BLaER1 treated with 17β-estradiol and CSF1 and Interleukin-3, amounts not matched to agents 10 nM and 100 nM (cell line): ENCODE measurements at regions not wholly inside any gene's neighbourhood (a gene's known extent, or its start where the extent isn't known, plus 50 kb on each side); places are given as distances from the start of the nearest gene placed in this dataset.

ENCODE experiments used
- H3K27ac ChIP-seq, 11 experiments: shearing (Covaris generic); formaldehyde crosslinking; 2 replicates each; pipeline ENCODE4 v1.8.1; 2022
- H3K27me3 ChIP-seq, 11 experiments: shearing (Covaris generic); formaldehyde crosslinking; 2 replicates each; pipeline ENCODE4 v1.8.1; 2022
- H3K36me3 ChIP-seq, 11 experiments: shearing (Covaris generic); formaldehyde crosslinking; 2 replicates each; pipeline ENCODE4 v1.8.1; 2022
- H3K4me1 ChIP-seq, 10 experiments: shearing (Covaris generic); formaldehyde crosslinking; 2 replicates each; pipeline ENCODE4 v1.8.1; 2022
- H3K4me2 ChIP-seq, 11 experiments: shearing (Covaris generic); formaldehyde crosslinking; 2 replicates each; pipeline ENCODE4 v1.8.1; 2022
- H3K4me3 ChIP-seq, 10 experiments: shearing (Covaris generic); formaldehyde crosslinking; 2 replicates each; pipeline ENCODE4 v1.8.1; 2022
- H3K9ac ChIP-seq, 11 experiments: shearing (Covaris generic); formaldehyde crosslinking; 2 replicates each; pipeline ENCODE4 v1.8.1; 2022
- H3K9me3 ChIP-seq, 11 experiments: shearing (Covaris generic); formaldehyde crosslinking; replicated peaks in 1 of 11; 2 replicates each; pipeline ENCODE4 v1.8.1; 2022
- H4K20me1 ChIP-seq, 11 experiments: shearing (Covaris generic); formaldehyde crosslinking; 2 replicates each; pipeline ENCODE4 v1.8.1; 2022
- Cebpa-rat ChIP-seq, 11 experiments: shearing (Covaris generic); IDR thresholded peaks; 2 replicates each; pipeline ENCODE4 v1.8.1; 2022

- Histone ChIP-seq H3K4me2 (peak overlapping the region; percentile 46 to 81 (median 70)), H3K9ac (peak overlapping the region in 1 of 11 experiments; percentile 12; a peak in 2 of 22 replicates), H3K9me3 (no peaks in the 10 kb centered on the region), H3K27ac (peak overlapping the region in 8 of 11 experiments; percentile 29 to 72 (median 46); a peak in 11 of 22 replicates), H3K4me1 (peaks cover 20 to 28% (median 24%) of the 10 kb centered on the region in 10 experiments), H3K36me3 (no peaks in the 10 kb centered on the region), H4K20me1 (no peaks in the 10 kb centered on the region), H3K4me3 (no peak overlapping the region), H3K27me3 (no peaks in the 10 kb centered on the region)
- TF ChIP-seq Cebpa-rat (IDR thresholded peaks at IDR 0.05): no peak
Measured at GRCh38 chr5:87899208-87899661, 369.4 kb downstream of the TMEM161B start.

GRCh38 chr5:87898574-87898973 lies 370.1 kb downstream of the TMEM161B start:
- Histone ChIP-seq H3K4me2 (peak overlapping the region in 3 of 11 experiments; percentile 59 to 78 (median 70); a peak in 5 of 22 replicates), H3K27me3 (no peaks in the 10 kb centered on the region), H4K20me1 (no peaks in the 10 kb centered on the region), H3K9me3 (no peaks in the 10 kb centered on the region), H3K9ac (no peak overlapping the region), H3K4me1 (peaks cover 20 to 28% (median 24%) of the 10 kb centered on the region in 10 experiments), H3K4me3 (no peak overlapping the region), H3K27ac (no peak overlapping the region), H3K36me3 (no peaks in the 10 kb centered on the region)
- no peak for TF ChIP-seq Cebpa-rat (IDR thresholded peaks at IDR 0.05)

GRCh38 chr5:87888139-87888538 lies 380.5 kb downstream of the TMEM161B start:
- Histone ChIP-seq H3K4me3 (no peak overlapping the region), H4K20me1 (no peaks in the 10 kb centered on the region), H3K27me3 (no peaks in the 10 kb centered on the region), H3K4me2 (no peak overlapping the region), H3K9ac (no peak overlapping the region), H3K27ac (no peak overlapping the region), H3K36me3 (no peaks in the 10 kb centered on the region), H3K9me3 (no peaks in the 10 kb centered on the region), H3K4me1 (no peaks in the 10 kb centered on the region)
- TF ChIP-seq Cebpa-rat (IDR thresholded peaks at IDR 0.05): no peak

- no peaks in the 10 kb centered on the region for H3K4me1 ChIP-seq
- no peaks in the 10 kb centered on the region for H3K36me3 ChIP-seq
- no peak overlapping the region for H3K4me2 ChIP-seq
- no peak overlapping the region for H3K4me3 ChIP-seq
- H3K27ac ChIP-seq: no peak overlapping the region
- no peak overlapping the region for H3K9ac ChIP-seq
- H4K20me1 ChIP-seq: no peaks in the 10 kb centered on the region
- no peaks in the 10 kb centered on the region for H3K27me3 ChIP-seq
- H3K9me3 ChIP-seq: no peaks in the 10 kb centered on the region
- TF ChIP-seq Cebpa-rat (IDR thresholded peaks at IDR 0.05): no peak
Measured at GRCh38 chr5:87887247-87887646, 381.4 kb downstream of the TMEM161B start.

GRCh38 chr5:87886164-87886563 lies 382.5 kb downstream of the TMEM161B start:
- no peak for TF ChIP-seq Cebpa-rat (IDR thresholded peaks at IDR 0.05)
- Histone ChIP-seq H4K20me1 (no peaks in the 10 kb centered on the region), H3K9me3 (peaks cover 0 to 6% (median 0%) of the 10 kb centered on the region in 11 experiments; a peak in 3 of 22 replicates), H3K4me2 (no peak overlapping the region), H3K27ac (no peak overlapping the region), H3K36me3 (no peaks in the 10 kb centered on the region), H3K9ac (no peak overlapping the region), H3K27me3 (no peaks in the 10 kb centered on the region), H3K4me1 (no peaks in the 10 kb centered on the region), H3K4me3 (no peak overlapping the region)

- TF ChIP-seq Cebpa-rat (IDR thresholded peaks at IDR 0.05): no peak
- Histone ChIP-seq H3K4me3 (no peak overlapping the region), H3K4me2 (no peak overlapping the region), H4K20me1 (no peaks in the 10 kb centered on the region), H3K27me3 (no peaks in the 10 kb centered on the region), H3K27ac (no peak overlapping the region), H3K9me3 (peaks cover 0 to 9% (median 0%) of the 10 kb centered on the region in 11 experiments; a peak in 4 of 22 replicates), H3K4me1 (no peaks in the 10 kb centered on the region), H3K9ac (no peak overlapping the region), H3K36me3 (no peaks in the 10 kb centered on the region)
Measured at GRCh38 chr5:87885758-87886157, 382.9 kb downstream of the TMEM161B start.

GRCh38 chr5:87877495-87877894 lies 391.1 kb downstream of the TMEM161B start:
- no peak for TF ChIP-seq Cebpa-rat (IDR thresholded peaks at IDR 0.05)
- no peaks in the 10 kb centered on the region for H3K27me3 ChIP-seq
- H4K20me1 ChIP-seq: no peaks in the 10 kb centered on the region
- H3K4me3 ChIP-seq: no peak overlapping the region
- H3K36me3 ChIP-seq: no peaks in the 10 kb centered on the region
- H3K9ac ChIP-seq: no peak overlapping the region
- H3K4me1 ChIP-seq: peaks cover 0 to 13% (median 0%) of the 10 kb centered on the region in 10 experiments; a peak in 4 of 20 replicates
- 0 out of 22 replicates have a peak overlapping the region, but pooled peaks of 1 of the 11 experiments have one; percentile 41 for H3K27ac ChIP-seq
- peak overlapping the region in 3 of 11 experiments; percentile 33 to 66 (median 41); a peak in 3 of 22 replicates for H3K4me2 ChIP-seq
- peaks cover 0 to 14% (median 0%) of the 10 kb centered on the region in 11 experiments; a peak in 4 of 22 replicates for H3K9me3 ChIP-seq

GRCh38 chr5:87877023-87877422 lies 391.6 kb downstream of the TMEM161B start:
- Histone ChIP-seq H3K4me3 (no peak overlapping the region), H3K4me2 (peak overlapping the region in 5 of 11 experiments; percentile 18 to 66 (median 41); a peak in 5 of 22 replicates), H3K27ac (peak overlapping the region in 1 of 11 experiments; percentile 41; a peak in 1 of 22 replicates), H3K36me3 (no peaks in the 10 kb centered on the region), H3K27me3 (no peaks in the 10 kb centered on the region), H3K4me1 (peaks cover 0 to 13% (median 0%) of the 10 kb centered on the region in 10 experiments; a peak in 4 of 20 replicates), H4K20me1 (no peaks in the 10 kb centered on the region), H3K9ac (no peak overlapping the region), H3K9me3 (peaks cover 0 to 14% (median 0%) of the 10 kb centered on the region in 11 experiments; a peak in 4 of 22 replicates)
- no peak for TF ChIP-seq Cebpa-rat (IDR thresholded peaks at IDR 0.05)

GRCh38 chr5:87876616-87877015 lies 392.0 kb downstream of the TMEM161B start:
- Histone ChIP-seq H3K4me1 (peaks cover 0 to 13% (median 0%) of the 10 kb centered on the region in 10 experiments; a peak in 4 of 20 replicates), H3K4me3 (no peak overlapping the region), H3K36me3 (no peaks in the 10 kb centered on the region), H4K20me1 (no peaks in the 10 kb centered on the region), H3K27ac (peak overlapping the region in 1 of 11 experiments; percentile 41; a peak in 1 of 22 replicates), H3K27me3 (no peaks in the 10 kb centered on the region), H3K9me3 (peaks cover 0 to 13% (median 0%) of the 10 kb centered on the region in 11 experiments; a peak in 4 of 22 replicates), H3K9ac (no peak overlapping the region), H3K4me2 (peak overlapping the region in 5 of 11 experiments; percentile 18 to 66 (median 41); a peak in 5 of 22 replicates)
- TF ChIP-seq Cebpa-rat (IDR thresholded peaks at IDR 0.05): no peak

- no peak overlapping the region for H3K27ac ChIP-seq
Measured at GRCh38 chr5:87872986-87873385, 395.7 kb downstream of the TMEM161B start.

More at GRCh38 chr5:87872986-87873385, 395.7 kb downstream of the TMEM161B start:
- no peak overlapping the region for H3K9ac ChIP-seq
- no peak overlapping the region for H3K4me3 ChIP-seq
- no peaks in the 10 kb centered on the region for H3K9me3 ChIP-seq
- no peaks in the 10 kb centered on the region for H3K27me3 ChIP-seq
- no peak overlapping the region for H3K4me2 ChIP-seq
- peaks cover 0 to 13% (median 0%) of the 10 kb centered on the region in 10 experiments; a peak in 4 of 20 replicates for H3K4me1 ChIP-seq
- TF ChIP-seq Cebpa-rat (IDR thresholded peaks at IDR 0.05): no peak
- H3K36me3 ChIP-seq: no peaks in the 10 kb centered on the region
- no peaks in the 10 kb centered on the region for H4K20me1 ChIP-seq
